DOHH2 (cell line): ENCODE measurements at regions not wholly inside any gene's neighbourhood (a gene's known extent, or its start where the extent isn't known, plus 50 kb on each side); places are given as distances from the start of the nearest gene placed in this dataset.

ENCODE experiments used
- H3F3A ChIP-seq: fragments of 200-600 bp; sonication (generic), shearing (Covaris generic); 2 replicates; pipeline ENCODE4 v1.6.0; 2016; ENCODE audit warnings: antibody characterized with exemption, mild to moderate bottlenecking; ENCODE audit not compliant: control insufficient read depth, insufficient read depth
- H3K27ac ChIP-seq: fragments of 200-600 bp; sonication (generic); 2 replicates; pipeline ENCODE4 v1.5.1; 2014; ENCODE audit warnings: low read depth, mild to moderate bottlenecking, low read length, moderate library complexity
- H3K27me3 ChIP-seq: fragments of 200-600 bp; sonication (generic); 2 replicates; pipeline ENCODE4 v1.6.1; 2014; ENCODE audit warnings: mild to moderate bottlenecking, low read length, mixed read lengths; ENCODE audit not compliant: control insufficient read depth
- H3K36me3 ChIP-seq: fragments of 200-600 bp; sonication (generic); 2 replicates; pipeline ENCODE4 v1.6.1; 2014; ENCODE audit warnings: mild to moderate bottlenecking, low read length, moderate library complexity, mixed read lengths; ENCODE audit not compliant: control insufficient read depth
- H3K4me1 ChIP-seq: fragments of 200-600 bp; sonication (generic); 2 replicates; pipeline ENCODE4 v1.6.1; 2014; ENCODE audit warnings: mild to moderate bottlenecking, low read length, mixed read lengths; ENCODE audit not compliant: control insufficient read depth
- H3K4me2 ChIP-seq: fragments of 200-600 bp; sonication (generic); 2 replicates; pipeline ENCODE4 v1.6.0; 2014; ENCODE audit warnings: mild to moderate bottlenecking, low read length, moderate library complexity
- H3K4me3 ChIP-seq: fragments of 200-600 bp; sonication (generic); 2 replicates; pipeline ENCODE4 v1.5.1; 2014; ENCODE audit warnings: mild to moderate bottlenecking, low read length, mixed read lengths
- H3K79me2 ChIP-seq: fragments of 200-600 bp; sonication (generic); 2 replicates; pipeline ENCODE4 v1.6.1; 2014; ENCODE audit warnings: mild to moderate bottlenecking, low read length, mixed read lengths; ENCODE audit not compliant: control insufficient read depth
- H3K9me2 ChIP-seq: fragments of 200-600 bp; sonication (generic); replicated peaks from 2 replicates; pipeline ENCODE4 v1.6.1; 2014; ENCODE audit warnings: mild to moderate bottlenecking, low read length, mixed read lengths; ENCODE audit not compliant: control insufficient read depth
- H3K9me3 ChIP-seq: fragments of 200-600 bp; sonication (generic); 2 replicates; pipeline ENCODE4 v1.6.1; 2014; ENCODE audit warnings: antibody characterized with exemption, low read length, mixed read lengths; ENCODE audit not compliant: control insufficient read depth, insufficient read depth
- H4K20me1 ChIP-seq: fragments of 200-600 bp; sonication (generic); 2 replicates; pipeline ENCODE4 v1.6.0; 2014; ENCODE audit warnings: low read depth, mild to moderate bottlenecking, antibody characterized with exemption, low read length, moderate library complexity; ENCODE audit not compliant: control insufficient read depth, insufficient read depth
- CTCF ChIP-seq: fragments of 200-600 bp; sonication (generic); IDR thresholded peaks from one replicate; pipeline ENCODE4 v1.5.1; 2014; ENCODE audit warnings: antibody characterized with exemption, mild to moderate bottlenecking, low read depth, low read length; ENCODE audit not compliant: poor library complexity, severe bottlenecking
- EZH2phosphoT487 ChIP-seq: fragments of 200-600 bp; sonication (generic); IDR thresholded peaks from 2 replicates; pipeline ENCODE4 v1.6.1; 2017; ENCODE audit warnings: borderline replicate concordance, mild to moderate bottlenecking, antibody characterized with exemption, low read length, moderate library complexity, mixed read lengths

DNA sequence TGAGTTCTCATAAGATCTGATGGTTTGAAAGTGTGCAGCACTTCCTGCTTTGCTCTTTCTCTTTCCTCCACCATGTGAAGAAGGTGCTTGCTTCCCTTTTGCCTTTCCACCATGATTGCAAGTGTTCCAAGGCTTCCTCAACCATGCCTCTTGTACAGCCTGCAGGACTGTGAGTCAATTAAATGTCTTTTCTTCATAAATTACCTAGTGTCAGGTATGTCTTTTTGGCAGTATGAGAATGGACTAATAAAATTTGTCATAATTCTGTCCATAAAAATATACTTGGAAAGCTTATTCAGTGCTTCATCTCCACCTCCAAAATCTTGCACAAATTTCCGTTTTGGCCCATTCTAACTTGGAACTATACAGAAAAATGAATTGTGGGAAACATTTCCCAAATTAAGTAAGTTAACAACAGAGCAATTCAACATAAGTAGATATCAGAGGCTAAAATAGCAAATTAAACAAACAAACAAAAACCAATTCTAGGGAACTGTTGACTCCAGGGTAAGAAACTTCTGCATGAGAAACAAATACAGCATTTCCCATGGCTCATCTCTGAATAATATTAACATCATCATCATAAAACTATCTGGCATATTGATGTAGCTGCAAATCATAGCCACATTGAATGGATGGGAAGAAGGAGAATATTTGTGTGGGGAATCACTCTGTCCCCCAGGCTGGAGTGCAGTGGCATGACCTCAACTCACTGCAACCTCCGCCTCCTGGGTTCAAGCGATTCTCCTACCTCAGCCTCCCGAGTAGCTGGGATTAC is 459.5 kb upstream of the FAR2 start:
- H4K20me1 ChIP-seq = no peaks in the 10 kb centered on the region
- H3K36me3 ChIP-seq = no peaks in the 10 kb centered on the region
- no peak overlapping the region for H3K4me3 ChIP-seq
- H3K4me1 ChIP-seq = no peaks in the 10 kb centered on the region
- no peak overlapping the region for H3K4me2 ChIP-seq
- no peaks in the 10 kb centered on the region for H3K79me2 ChIP-seq
- no peaks in the 10 kb centered on the region for H3K27me3 ChIP-seq
- no peaks in the 10 kb centered on the region; the same call in 1 of the 2 replicates for H3K9me2 ChIP-seq
- H3K9me3 ChIP-seq = no peaks in the 10 kb centered on the region
- no peak overlapping the region for H3K27ac ChIP-seq
- TF ChIP-seq EZH2phosphoT487 = no peak
- TF ChIP-seq CTCF = no peak
- H3F3A ChIP-seq = no peaks in the 10 kb centered on the region

- no peaks in the 10 kb centered on the region; the same call in 1 of the 2 replicates for H3K9me2 ChIP-seq
- no peaks in the 10 kb centered on the region for H3K79me2 ChIP-seq
- H3K4me1 ChIP-seq = no peaks in the 10 kb centered on the region
- H3K4me3 ChIP-seq = no peak overlapping the region
- H3K27ac ChIP-seq = no peak overlapping the region
- no peaks in the 10 kb centered on the region for H3K36me3 ChIP-seq
- no peak overlapping the region for H3K4me2 ChIP-seq
- H3K9me3 ChIP-seq = no peaks in the 10 kb centered on the region
- no peaks in the 10 kb centered on the region for H3F3A ChIP-seq
- TF ChIP-seq EZH2phosphoT487 = no peak
- no peak for TF ChIP-seq CTCF
- no peaks in the 10 kb centered on the region for H4K20me1 ChIP-seq
- no peaks in the 10 kb centered on the region for H3K27me3 ChIP-seq
These were observed 455.4 kb upstream of the FAR2 start for GRCh38 chr12:28693565-28694219.

GRCh38 chr12:28698553-28698952 is 450.5 kb upstream of the FAR2 start:
- Histone ChIP-seq H3K4me3 (no peak overlapping the region), H3K36me3 (no peaks in the 10 kb centered on the region), H3K79me2 (no peaks in the 10 kb centered on the region), H3K9me2 (no peaks in the 10 kb centered on the region; the same call in 1 of the 2 replicates), H3K27ac (no peak overlapping the region), H3K4me1 (no peaks in the 10 kb centered on the region), H3K27me3 (no peaks in the 10 kb centered on the region), H3K4me2 (no peak overlapping the region), H3F3A (no peaks in the 10 kb centered on the region), H4K20me1 (no peaks in the 10 kb centered on the region), H3K9me3 (no peaks in the 10 kb centered on the region)
- TF ChIP-seq EZH2phosphoT487 = no peak
- no peak for TF ChIP-seq CTCF
